IgD-negative memory B cell (primary cell): ENCODE measurements at regions not wholly inside any gene's neighbourhood (a gene's known extent, or its start where the extent isn't known, plus 50 kb on each side); places are given as distances from the start of the nearest gene placed in this dataset.

Experiments used
- H3K27ac Mint-ChIP-seq, 3 donors: one replicate each; pipeline ENCODE4 v1.8.0; 2020 to 2022; ENCODE audit warnings: mild to moderate bottlenecking in 3 of 3, mixed read lengths in 3 of 3, moderate library complexity in 1 of 3
- H3K27me3 Mint-ChIP-seq: one replicate; pipeline ENCODE4 v1.8.0; 2021; ENCODE audit warnings: mixed read lengths
- H3K36me3 Mint-ChIP-seq: one replicate; pipeline ENCODE4 v1.8.0; 2020; ENCODE audit warnings: mild to moderate bottlenecking, mixed read lengths
- H3K4me1 Mint-ChIP-seq, 3 donors: one replicate each; pipeline ENCODE4 v1.8.0; 2020 to 2022; ENCODE audit warnings: mixed read lengths in 3 of 3, mild to moderate bottlenecking in 1 of 3
- H3K4me3 Mint-ChIP-seq, 4 donors: one replicate each; pipeline ENCODE4 v1.8.0; 2020 to 2022; ENCODE audit warnings: mild to moderate bottlenecking in 4 of 4, mixed read lengths in 4 of 4, moderate library complexity in 3 of 4
- H3K9me3 Mint-ChIP-seq, 3 donors: one replicate each; pipeline ENCODE4 v1.8.0; 2020 to 2021; ENCODE audit warnings: mixed read lengths in 3 of 3, mild to moderate bottlenecking in 1 of 3

GRCh38 chr2:134169788-134170187 lies 84.1 kb upstream of the MGAT5 start:
- Mint-ChIP-seq H3K27ac (peak overlapping the region; percentile 44 to 78 (median 52)), H3K27me3 (no peaks in the 10 kb centered on the region), H3K9me3 (no peaks in the 10 kb centered on the region), H3K4me1 (peaks cover 53 to 65% (median 61%) of the 10 kb centered on the region in 3 donors), H3K4me3 (peak overlapping the region in 1 of 4 donors; percentile 61), H3K36me3 (peaks cover 4% of the 10 kb centered on the region)

GRCh38 chr2:134170294-134170693 lies 83.6 kb upstream of the MGAT5 start:
- Mint-ChIP-seq H3K4me3 (peak overlapping the region in 2 of 4 donors; percentile 12 to 13), H3K27ac (peak overlapping the region in 2 of 3 donors; percentile 44 to 78), H3K27me3 (no peaks in the 10 kb centered on the region), H3K36me3 (peaks cover 6% of the 10 kb centered on the region), H3K9me3 (no peaks in the 10 kb centered on the region), H3K4me1 (peaks cover 52 to 63% (median 60%) of the 10 kb centered on the region in 3 donors)

GRCh38 chr2:134170700-134171099 lies 83.2 kb upstream of the MGAT5 start:
- H3K4me1 Mint-ChIP-seq: peaks cover 53 to 66% (median 63%) of the 10 kb centered on the region in 3 donors
- H3K27ac Mint-ChIP-seq: peak overlapping the region in 1 of 3 donors; percentile 47
- peak overlapping the region in 1 of 4 donors; percentile 12 for H3K4me3 Mint-ChIP-seq
- H3K36me3 Mint-ChIP-seq: peaks cover 6% of the 10 kb centered on the region
- no peaks in the 10 kb centered on the region for H3K9me3 Mint-ChIP-seq
- no peaks in the 10 kb centered on the region for H3K27me3 Mint-ChIP-seq

GRCh38 chr2:134173338-134174016 lies 80.4 kb upstream of the MGAT5 start:
- H3K4me3 Mint-ChIP-seq: peak overlapping the region in 1 of 4 donors; percentile 33
- H3K4me1 Mint-ChIP-seq: peaks cover 63 to 69% (median 68%) of the 10 kb centered on the region in 3 donors
- H3K27me3 Mint-ChIP-seq: peaks cover 2% of the 10 kb centered on the region
- H3K36me3 Mint-ChIP-seq: peaks cover 5% of the 10 kb centered on the region
- peak overlapping the region in 2 of 3 donors; percentile 6 to 59 for H3K27ac Mint-ChIP-seq
- no peaks in the 10 kb centered on the region for H3K9me3 Mint-ChIP-seq

- H3K9me3 Mint-ChIP-seq: no peaks in the 10 kb centered on the region
- H3K4me3 Mint-ChIP-seq: no peak overlapping the region
- H3K27me3 Mint-ChIP-seq: peaks cover 2% of the 10 kb centered on the region
- peaks cover 5% of the 10 kb centered on the region for H3K36me3 Mint-ChIP-seq
- peak overlapping the region in 1 of 3 donors; percentile 57 for H3K27ac Mint-ChIP-seq
- peaks cover 63 to 69% (median 67%) of the 10 kb centered on the region in 3 donors for H3K4me1 Mint-ChIP-seq
Measured at GRCh38 chr2:134174711-134175110, 79.2 kb upstream of the MGAT5 start.

- Mint-ChIP-seq H3K4me1 (peaks cover 65 to 70% (median 66%) of the 10 kb centered on the region in 3 donors), H3K4me3 (peak overlapping the region in 1 of 4 donors; percentile 79), H3K27me3 (peaks cover 2% of the 10 kb centered on the region), H3K36me3 (peaks cover 5% of the 10 kb centered on the region), H3K9me3 (no peaks in the 10 kb centered on the region), H3K27ac (peak overlapping the region; percentile 57 to 91 (median 63))
Measured at GRCh38 chr2:134175834-134176233, 78.0 kb upstream of the MGAT5 start.

- Mint-ChIP-seq H3K27me3 (peaks cover 2% of the 10 kb centered on the region), H3K27ac (peak overlapping the region; percentile 77 to 89 (median 83)), H3K4me3 (peak overlapping the region in 3 of 4 donors; percentile 49 to 86 (median 77)), H3K4me1 (peaks cover 75 to 80% (median 77%) of the 10 kb centered on the region in 3 donors), H3K36me3 (peaks cover 8% of the 10 kb centered on the region), H3K9me3 (no peaks in the 10 kb centered on the region)
Measured at GRCh38 chr2:134177351-134177931, 76.4 kb upstream of the MGAT5 start.

- Mint-ChIP-seq H3K27ac (peak overlapping the region; percentile 77 to 89 (median 83)), H3K27me3 (peaks cover 2% of the 10 kb centered on the region), H3K4me1 (peaks cover 75 to 76% (median 75%) of the 10 kb centered on the region in 3 donors), H3K4me3 (peak overlapping the region in 3 of 4 donors; percentile 49 to 77 (median 74)), H3K9me3 (no peaks in the 10 kb centered on the region), H3K36me3 (peaks cover 7% of the 10 kb centered on the region)
Measured at GRCh38 chr2:134178138-134178877, 75.6 kb upstream of the MGAT5 start.

- Mint-ChIP-seq H3K4me1 (peaks cover 69 to 79% (median 78%) of the 10 kb centered on the region in 3 donors), H3K9me3 (no peaks in the 10 kb centered on the region), H3K27me3 (peaks cover 2% of the 10 kb centered on the region), H3K27ac (peak overlapping the region; percentile 83 to 93 (median 87)), H3K4me3 (peak overlapping the region in 3 of 4 donors; percentile 46 to 85 (median 75)), H3K36me3 (peaks cover 5% of the 10 kb centered on the region)
Measured at GRCh38 chr2:134181219-134181618, 72.7 kb upstream of the MGAT5 start.

GRCh38 chr2:134183679-134184078 lies 70.2 kb upstream of the MGAT5 start:
- Mint-ChIP-seq H3K4me3 (peak overlapping the region in 1 of 4 donors; percentile 27), H3K9me3 (no peaks in the 10 kb centered on the region), H3K4me1 (peaks cover 66 to 80% (median 74%) of the 10 kb centered on the region in 3 donors), H3K36me3 (peaks cover 5% of the 10 kb centered on the region), H3K27me3 (no peaks in the 10 kb centered on the region), H3K27ac (peak overlapping the region in 1 of 3 donors; percentile 78)

- Mint-ChIP-seq H3K4me3 (no peak overlapping the region), H3K27ac (peak overlapping the region in 1 of 3 donors; percentile 47), H3K36me3 (peaks cover 9% of the 10 kb centered on the region)
Measured at GRCh38 chr2:134185639-134186038, 68.2 kb upstream of the MGAT5 start.

GRCh38 chr2:134189009-134189720 lies 64.7 kb upstream of the MGAT5 start:
- Mint-ChIP-seq H3K27me3 (no peaks in the 10 kb centered on the region), H3K4me3 (no peak overlapping the region), H3K9me3 (no peaks in the 10 kb centered on the region), H3K36me3 (peaks cover 7% of the 10 kb centered on the region), H3K4me1 (peaks cover 42 to 58% (median 52%) of the 10 kb centered on the region in 3 donors), H3K27ac (peak overlapping the region in 2 of 3 donors; percentile 29 to 62)

More at GRCh38 chr2:134185639-134186038, 68.2 kb upstream of the MGAT5 start:
- Mint-ChIP-seq H3K27me3 (no peaks in the 10 kb centered on the region), H3K9me3 (no peaks in the 10 kb centered on the region), H3K4me1 (peaks cover 57 to 72% (median 66%) of the 10 kb centered on the region in 3 donors)

GRCh38 chr2:134190062-134190806 lies 63.6 kb upstream of the MGAT5 start:
- no peaks in the 10 kb centered on the region for H3K9me3 Mint-ChIP-seq
- H3K27ac Mint-ChIP-seq: peak overlapping the region in 1 of 3 donors; percentile 39
- peaks cover 40 to 53% (median 51%) of the 10 kb centered on the region in 3 donors for H3K4me1 Mint-ChIP-seq
- no peaks in the 10 kb centered on the region for H3K27me3 Mint-ChIP-seq
- peaks cover 7% of the 10 kb centered on the region for H3K36me3 Mint-ChIP-seq
- no peak overlapping the region for H3K4me3 Mint-ChIP-seq

- peaks cover 7% of the 10 kb centered on the region for H3K36me3 Mint-ChIP-seq
- peaks cover 44 to 53% (median 49%) of the 10 kb centered on the region in 3 donors for H3K4me1 Mint-ChIP-seq
- H3K27ac Mint-ChIP-seq: peak overlapping the region in 1 of 3 donors; percentile 35
- H3K4me3 Mint-ChIP-seq: no peak overlapping the region
- no peaks in the 10 kb centered on the region for H3K9me3 Mint-ChIP-seq
- no peaks in the 10 kb centered on the region for H3K27me3 Mint-ChIP-seq
Measured at GRCh38 chr2:134190807-134191203, 63.1 kb upstream of the MGAT5 start.
